Endothelial cell of umbilical vein (primary cell): ENCODE measurements at regions not wholly inside any gene's neighbourhood (a gene's known extent, or its start where the extent isn't known, plus 50 kb on each side); places are given as distances from the start of the nearest gene placed in this dataset.

ENCODE experiments used
- BruUV-seq: library from RNA; stranded (reverse); fragments of 400-500 nt; replicated peaks from 2 replicates; lab custom pipeline; 2021; lab: Mats Ljungman, UMichigan
- CTCF ChIA-PET: fragments of 300-600, 350-600 bp; sonication (Branson Sonifier 250); formaldehyde crosslinking; loops from one replicate; lab custom pipeline; 2021; ENCODE audit warnings: antibody characterized with exemption, inconsistent platforms; lab: Charles Lee
- POLR2A ChIA-PET: fragments of 300-600, 350-600 bp; sonication (Branson Sonifier 250); formaldehyde crosslinking; loops from one replicate; lab custom pipeline; 2021; ENCODE audit warnings: antibody characterized with exemption, inconsistent platforms; lab: Charles Lee
- DNase-seq: peaks from one replicate; pipeline ENCODE4 v3.0.0-alpha.2; 2011; ENCODE audit warnings: low read depth, low spot score
- FAIRE-seq: peaks from 2 replicates; lab custom pipeline; 2011; peaks lifted over from hg19 to GRCh38; lab: Jason Lieb, UNC
- H2AFZ ChIP-seq: 2 replicates; pipeline ENCODE4 v1.6.0; 2012; ENCODE audit warnings: low read depth, low read length, control low read depth, inconsistent platforms
- H3K27ac ChIP-seq: 2 replicates; pipeline ENCODE4 v1.5.1; 2011; ENCODE audit warnings: low read depth, mild to moderate bottlenecking, control low read depth, low read length, moderate library complexity; ENCODE audit not compliant: insufficient read depth
- H3K27me3 ChIP-seq, 2 experiments: 2 replicates each; pipeline versions ENCODE4 v1.6.0 to v1.6.1; 2011; ENCODE audit warnings: low read length in 2 of 2, mixed read lengths in 1 of 2; ENCODE audit not compliant: control insufficient read depth in 2 of 2, insufficient read depth in 2 of 2
- H3K36me3 ChIP-seq, 2 experiments: 2 replicates in 1 of 2; 3 replicates in 1 of 2; pipeline ENCODE4 v1.5.1; 2011; ENCODE audit warnings: low read length in 2 of 2, mild to moderate bottlenecking in 1 of 2, moderate library complexity in 1 of 2; ENCODE audit not compliant: control insufficient read depth in 2 of 2, insufficient read depth in 2 of 2; ENCODE audit errors: extremely low read depth in 1 of 2
- H3K4me1 ChIP-seq: 3 replicates; pipeline ENCODE4 v1.5.1; 2011; ENCODE audit warnings: mild to moderate bottlenecking, low read length; ENCODE audit not compliant: control insufficient read depth, insufficient read depth; ENCODE audit errors: extremely low read depth
- H3K4me2 ChIP-seq: 2 replicates; pipeline ENCODE4 v1.6.1; 2011; ENCODE audit warnings: low read length, control low read depth, mixed read lengths; ENCODE audit not compliant: insufficient read depth
- H3K4me3 ChIP-seq, 3 experiments: fragments of 200-600 bp in 1 of 3; sonication (generic), shearing (Covaris generic) in 1 of 3; replicated peaks in 1 of 3; 2 replicates each; pipeline ENCODE4 v1.5.1; 2011 to 2016; ENCODE audit warnings: control low read depth in 3 of 3, low read length in 3 of 3, mild to moderate bottlenecking in 2 of 3, inconsistent platforms in 1 of 3, low read depth in 1 of 3, moderate library complexity in 1 of 3; ENCODE audit not compliant: insufficient read depth in 1 of 3
- H3K79me2 ChIP-seq: 2 replicates; pipeline ENCODE4 v1.6.0; 2012; ENCODE audit warnings: low read length, inconsistent platforms; ENCODE audit not compliant: control insufficient read depth, insufficient read depth
- H3K9ac ChIP-seq: replicated peaks from 2 replicates; pipeline ENCODE3; 2011; ENCODE audit warnings: low read length, control low read depth; ENCODE audit not compliant: insufficient read depth; ENCODE audit errors: extremely low read depth
- H3K9me1 ChIP-seq: replicated peaks from 3 replicates; pipeline ENCODE4 v1.6.0; 2011; ENCODE audit warnings: mild to moderate bottlenecking, low read length; ENCODE audit not compliant: control insufficient read depth, insufficient read depth; ENCODE audit errors: extremely low read depth
- H3K9me3 ChIP-seq: replicated peaks from 2 replicates; pipeline ENCODE4 v1.5.1; 2012; ENCODE audit warnings: low read length, inconsistent platforms; ENCODE audit not compliant: control insufficient read depth, insufficient read depth
- H4K20me1 ChIP-seq: replicated peaks from 2 replicates; pipeline ENCODE3; 2011; ENCODE audit warnings: mild to moderate bottlenecking, low read length; ENCODE audit not compliant: control insufficient read depth, insufficient read depth; ENCODE audit errors: extremely low read depth
- EZH2 ChIP-seq: IDR thresholded peaks from 2 replicates; pipeline ENCODE4 v1.6.1; 2012; ENCODE audit warnings: borderline replicate concordance, low read depth, mild to moderate bottlenecking, moderate library complexity, low read length, inconsistent platforms; ENCODE audit not compliant: severe bottlenecking
- FOS ChIP-seq: IDR thresholded peaks from 2 replicates; pipeline ENCODE4 v1.6.1; 2011; ENCODE audit warnings: mild to moderate bottlenecking, low read length, moderate library complexity, borderline replicate concordance; ENCODE audit not compliant: insufficient read depth
- GATA2 ChIP-seq: IDR thresholded peaks from 2 replicates; pipeline ENCODE4 v1.7.0; 2011; ENCODE audit warnings: low read depth, mild to moderate bottlenecking, moderate library complexity, mixed read lengths, low read length; ENCODE audit not compliant: insufficient read length, insufficient read depth
- JUN ChIP-seq: IDR thresholded peaks from 2 replicates; pipeline ENCODE4 v1.6.1; 2011; ENCODE audit warnings: borderline replicate concordance, low read depth; ENCODE audit not compliant: insufficient read length, insufficient read depth
- MYC ChIP-seq: IDR thresholded peaks from one replicate; pipeline ENCODE4 v1.6.1; 2011; ENCODE audit warnings: mild to moderate bottlenecking, low read depth, low read length
- POLR2A ChIP-seq: IDR thresholded peaks from 2 replicates; pipeline ENCODE4 v1.6.1; 2012; ENCODE audit warnings: low read depth, mild to moderate bottlenecking, control low read depth, low read length
- dilution Hi-C: fragments of 300-500 bp; cut with MboI; formaldehyde crosslinking; loops from one replicate; pipeline ENCODE4 v1.15.0; 2019; ENCODE audit warnings: low sequenced_read_pairs; ENCODE audit not compliant: extremely low pct_ligation_motif_present
- intact Hi-C: fragments of 100-400 bp; cut with micrococcal nuclease; formaldehyde crosslinking; loops from one replicate; pipeline ENCODE4 v1.10.0; 2022
- TF ChIP-seq, protein P1 (sequence below): IDR thresholded peaks from 2 replicates; pipeline ENCODE4 v1.6.1; 2011; ENCODE audit not compliant: insufficient read depth, insufficient read length
- TF ChIP-seq, protein P2 (sequence below), 2 donors: IDR thresholded peaks; 1 replicate in 1 of 2; 2 replicates in 1 of 2; pipeline ENCODE4 v1.5.1; 2011; ENCODE audit warnings: low read length in 2 of 2, mild to moderate bottlenecking in 2 of 2, moderate library complexity in 2 of 2, control low read depth in 1 of 2, inconsistent platforms in 1 of 2, low read depth in 1 of 2; ENCODE audit not compliant: insufficient read depth in 1 of 2; ENCODE audit errors: extremely low read depth in 1 of 2

GRCh38 chr5:97547430-97547829 is 364.4 kb upstream of the RIOK2 start:
- Histone ChIP-seq H3K27me3 (no peaks in the 10 kb centered on the region), H3K4me3 (no peak overlapping the region), H4K20me1 (no peaks in the 10 kb centered on the region), H3K4me2 (no peak overlapping the region), H3K9me3 (no peaks in the 10 kb centered on the region), H3K4me1 (peaks cover 23% of the 10 kb centered on the region), H3K36me3 (no peaks in the 10 kb centered on the region), H3K79me2 (no peaks in the 10 kb centered on the region), H2AFZ (peak overlapping the region; percentile 53), H3K9me1 (no peaks in the 10 kb centered on the region), H3K9ac (no peak overlapping the region), H3K27ac (no peak overlapping the region)
- FAIRE-seq (no peak), DNase-seq (no peak)
- no TSS peak for BruUV-seq
- ChIA-PET CTCF (no interaction called here), POLR2A (no interaction called here)
- TF ChIP-seq POLR2A = no peak
- TF ChIP-seq, protein P1, sequence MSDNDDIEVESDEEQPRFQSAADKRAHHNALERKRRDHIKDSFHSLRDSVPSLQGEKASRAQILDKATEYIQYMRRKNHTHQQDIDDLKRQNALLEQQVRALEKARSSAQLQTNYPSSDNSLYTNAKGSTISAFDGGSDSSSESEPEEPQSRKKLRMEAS = no peak
- TF ChIP-seq JUN = no peak
- TF ChIP-seq FOS = no peak
- TF ChIP-seq, protein P2, sequence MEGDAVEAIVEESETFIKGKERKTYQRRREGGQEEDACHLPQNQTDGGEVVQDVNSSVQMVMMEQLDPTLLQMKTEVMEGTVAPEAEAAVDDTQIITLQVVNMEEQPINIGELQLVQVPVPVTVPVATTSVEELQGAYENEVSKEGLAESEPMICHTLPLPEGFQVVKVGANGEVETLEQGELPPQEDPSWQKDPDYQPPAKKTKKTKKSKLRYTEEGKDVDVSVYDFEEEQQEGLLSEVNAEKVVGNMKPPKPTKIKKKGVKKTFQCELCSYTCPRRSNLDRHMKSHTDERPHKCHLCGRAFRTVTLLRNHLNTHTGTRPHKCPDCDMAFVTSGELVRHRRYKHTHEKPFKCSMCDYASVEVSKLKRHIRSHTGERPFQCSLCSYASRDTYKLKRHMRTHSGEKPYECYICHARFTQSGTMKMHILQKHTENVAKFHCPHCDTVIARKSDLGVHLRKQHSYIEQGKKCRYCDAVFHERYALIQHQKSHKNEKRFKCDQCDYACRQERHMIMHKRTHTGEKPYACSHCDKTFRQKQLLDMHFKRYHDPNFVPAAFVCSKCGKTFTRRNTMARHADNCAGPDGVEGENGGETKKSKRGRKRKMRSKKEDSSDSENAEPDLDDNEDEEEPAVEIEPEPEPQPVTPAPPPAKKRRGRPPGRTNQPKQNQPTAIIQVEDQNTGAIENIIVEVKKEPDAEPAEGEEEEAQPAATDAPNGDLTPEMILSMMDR (IDR thresholded peaks at IDR 0.05; ENCODE audit: extremely low read depth in 1 of 2, insufficient read depth in 1 of 2, low read depth in 1 of 2, low read length in 2 of 2) = no peak
- TF ChIP-seq EZH2 = no peak
- no peak for TF ChIP-seq GATA2
- no peak for TF ChIP-seq MYC
- dilution Hi-C loops (no loop called here), intact Hi-C loops (loop anchor here (5.0 kb wide), 1 partner anchor 1225 kb away; the partner anchor contains the start of gene RGMB)
